SJSA1 (cell line): ENCODE measurements at regions not wholly inside any gene's neighbourhood (a gene's known extent, or its start where the extent isn't known, plus 50 kb on each side); places are given as distances from the start of the nearest gene placed in this dataset.
"Not testable (repeated sequence)": the region's sequence is repeated elsewhere in the genome, so short reads cannot be mapped to it uniquely, and the experiment has no call there.

Experiments
- DNase-seq, 2 experiments: peaks; one replicate each; pipeline ENCODE4 v3.0.0-alpha.2; 2015 to 2020; ENCODE audit warnings: low spot score in 2 of 2, low read depth in 1 of 2
- H3K27ac ChIP-seq: fragments of 250-450 bp; sonication (Bioruptor Pico); 2 replicates; pipeline ENCODE4 v1.5.1; 2020; ENCODE audit warnings: mild to moderate bottlenecking, moderate library complexity
- H3K27me3 ChIP-seq: fragments of 250-450 bp; sonication (Bioruptor Pico); replicated peaks from 2 replicates; pipeline ENCODE4 v1.5.1; 2020; ENCODE audit warnings: mild to moderate bottlenecking, moderate library complexity
- H3K36me3 ChIP-seq: fragments of 250-450 bp; sonication (Bioruptor Pico); 2 replicates; pipeline ENCODE4 v1.5.1; 2020; ENCODE audit warnings: mild to moderate bottlenecking
- H3K4me1 ChIP-seq: fragments of 250-450 bp; sonication (Bioruptor Pico); replicated peaks from 2 replicates; pipeline ENCODE4 v1.6.1; 2021; ENCODE audit warnings: mild to moderate bottlenecking
- H3K4me3 ChIP-seq: fragments of 250-450 bp; sonication (Bioruptor Pico); 2 replicates; pipeline ENCODE4 v1.5.1; 2020; ENCODE audit warnings: mild to moderate bottlenecking
- H3K9me3 ChIP-seq: fragments of 250-450 bp; sonication (Bioruptor Pico); replicated peaks from 2 replicates; pipeline ENCODE4 v1.5.1; 2020; ENCODE audit warnings: mild to moderate bottlenecking

- H3K9me3 ChIP-seq, result no peaks in the 10 kb centered on the region
- H3K4me1 ChIP-seq, result peaks cover 23% of the 10 kb centered on the region
- no peak overlapping the region for H3K27ac ChIP-seq
- no peak overlapping the region for H3K4me3 ChIP-seq
- no peaks in the 10 kb centered on the region for H3K36me3 ChIP-seq
- no peak for DNase-seq
- no peaks in the 10 kb centered on the region for H3K27me3 ChIP-seq
Measured at GRCh38 chr14:100419856-100420255, 96.7 kb downstream of the SLC25A47 start.

- Histone ChIP-seq H3K4me1 (peaks cover 18% of the 10 kb centered on the region), H3K4me3 (no peak overlapping the region), H3K36me3 (no peaks in the 10 kb centered on the region), H3K9me3 (no peaks in the 10 kb centered on the region), H3K27ac (no peak overlapping the region), H3K27me3 (no peaks in the 10 kb centered on the region)
- no peak for DNase-seq
Measured at GRCh38 chr14:100421756-100422470, 98.8 kb downstream of the SLC25A47 start.

- no peak overlapping the region for H3K4me3 ChIP-seq
- peaks cover 10% of the 10 kb centered on the region for H3K4me1 ChIP-seq
- no peak overlapping the region for H3K27ac ChIP-seq
- H3K36me3 ChIP-seq, result no peaks in the 10 kb centered on the region
- no peaks in the 10 kb centered on the region for H3K27me3 ChIP-seq
- H3K9me3 ChIP-seq, result no peaks in the 10 kb centered on the region
- DNase-seq, result no peak
Measured at GRCh38 chr14:100422556-100423316, 99.6 kb downstream of the SLC25A47 start.

- H3K9me3 ChIP-seq, result no peaks in the 10 kb centered on the region
- DNase-seq, result no peak
- H3K4me1 ChIP-seq, result peaks cover 9% of the 10 kb centered on the region
- no peaks in the 10 kb centered on the region for H3K36me3 ChIP-seq
- H3K27me3 ChIP-seq, result no peaks in the 10 kb centered on the region
- no peak overlapping the region for H3K4me3 ChIP-seq
- H3K27ac ChIP-seq, result no peak overlapping the region
Measured at GRCh38 chr14:100423317-100424010, 100.3 kb downstream of the SLC25A47 start.

GRCh38 chr14:100424504-100425428 lies 101.6 kb downstream of the SLC25A47 start:
- Histone ChIP-seq H3K4me1 (peaks cover 9% of the 10 kb centered on the region), H3K9me3 (no peaks in the 10 kb centered on the region), H3K36me3 (no peaks in the 10 kb centered on the region), H3K27ac (no peak overlapping the region), H3K27me3 (no peaks in the 10 kb centered on the region), H3K4me3 (no peak overlapping the region)
- no peak for DNase-seq

- no peak for DNase-seq
- Histone ChIP-seq H3K4me3 (no peak overlapping the region), H3K27me3 (no peaks in the 10 kb centered on the region), H3K27ac (no peak overlapping the region), H3K9me3 (no peaks in the 10 kb centered on the region), H3K36me3 (no peaks in the 10 kb centered on the region), H3K4me1 (peaks cover 9% of the 10 kb centered on the region)
Measured at GRCh38 chr14:100425429-100425827, 102.3 kb downstream of the SLC25A47 start.

- no peak overlapping the region for H3K27ac ChIP-seq
- no peaks in the 10 kb centered on the region for H3K36me3 ChIP-seq
- no peaks in the 10 kb centered on the region for H3K27me3 ChIP-seq
- no peak overlapping the region for H3K4me3 ChIP-seq
- DNase-seq, result no peak
- H3K4me1 ChIP-seq, result peaks cover 9% of the 10 kb centered on the region
- no peaks in the 10 kb centered on the region for H3K9me3 ChIP-seq
Measured at GRCh38 chr14:100426314-100426713, 103.2 kb downstream of the SLC25A47 start.

GRCh38 chr14:100427166-100427565 lies 104.0 kb downstream of the SLC25A47 start:
- no peak for DNase-seq
- Histone ChIP-seq H3K36me3 (no peaks in the 10 kb centered on the region), H3K4me3 (no peak overlapping the region), H3K27me3 (no peaks in the 10 kb centered on the region), H3K27ac (no peak overlapping the region), H3K9me3 (no peaks in the 10 kb centered on the region), H3K4me1 (peaks cover 2% of the 10 kb centered on the region)

- no peak for DNase-seq
- Histone ChIP-seq H3K4me1 (no peaks in the 10 kb centered on the region), H3K27me3 (no peaks in the 10 kb centered on the region), H3K36me3 (no peaks in the 10 kb centered on the region), H3K27ac (no peak overlapping the region), H3K9me3 (no peaks in the 10 kb centered on the region), H3K4me3 (no peak overlapping the region)
Measured at GRCh38 chr14:100428727-100429126, 105.6 kb downstream of the SLC25A47 start.

- H3K27me3 ChIP-seq, result no peaks in the 10 kb centered on the region
- H3K36me3 ChIP-seq, result no peaks in the 10 kb centered on the region
- no peak overlapping the region for H3K27ac ChIP-seq
- no peaks in the 10 kb centered on the region for H3K4me1 ChIP-seq
- H3K9me3 ChIP-seq, result no peaks in the 10 kb centered on the region
- no peak for DNase-seq
- no peak overlapping the region for H3K4me3 ChIP-seq
Measured at GRCh38 chr14:100429537-100429936, 106.4 kb downstream of the SLC25A47 start.

- DNase-seq, result no peak
- Histone ChIP-seq H3K27me3 (no peaks in the 10 kb centered on the region), H3K9me3 (no peaks in the 10 kb centered on the region), H3K4me3 (no peak overlapping the region), H3K4me1 (no peaks in the 10 kb centered on the region), H3K36me3 (no peaks in the 10 kb centered on the region), H3K27ac (no peak overlapping the region)
Measured at GRCh38 chr14:100430571-100430970, 107.4 kb downstream of the SLC25A47 start.

GRCh38 chr14:100431461-100431860 lies 108.3 kb downstream of the SLC25A47 start:
- not testable (repeated sequence) for H3K27ac ChIP-seq, H3K36me3 ChIP-seq, H3K27me3 ChIP-seq, H3K4me1 ChIP-seq, DNase-seq, H3K9me3 ChIP-seq, H3K4me3 ChIP-seq

- Histone ChIP-seq H3K9me3 (no peaks in the 10 kb centered on the region), H3K27me3 (no peaks in the 10 kb centered on the region), H3K36me3 (no peaks in the 10 kb centered on the region), H3K4me3 (no peak overlapping the region), H3K27ac (no peak overlapping the region), H3K4me1 (no peaks in the 10 kb centered on the region)
- DNase-seq, result no peak
Measured at GRCh38 chr14:100432652-100433427, 109.7 kb downstream of the SLC25A47 start.
